Upper lobe of left lung (tissue), 6 donors: ENCODE measurements at regions not wholly inside any gene's neighbourhood (a gene's known extent, or its start where the extent isn't known, plus 50 kb on each side); places are given as distances from the start of the nearest gene placed in this dataset.
A peak's percentile ranks its signal among the peaks of the same experiment; 100 is the strongest.

Source experiments
- ATAC-seq, 2 donors: fragments of 200-7000 bp; cut with Tn5 transposase; one replicate each; pipeline ENCODE4 v1.9.1; 2022; ENCODE audit warnings: mild to moderate bottlenecking in 2 of 2, moderate library complexity in 2 of 2; ENCODE audit not compliant: low FRiP score in 2 of 2
- DNase-seq, 2 donors: peaks; one replicate each; pipeline ENCODE4 v3.0.0-alpha.2; 2019 to 2020
- H3K27ac ChIP-seq, 4 donors: fragments of 200-600 bp; sonication (generic); one replicate each; pipeline ENCODE4 v1.5.1; 2016 to 2019
- H3K27me3 ChIP-seq, 4 donors: fragments of 200-600 bp; sonication (generic); one replicate each; pipeline ENCODE4 v1.5.1; 2017 to 2019
- H3K36me3 ChIP-seq, 4 donors: fragments of 200-600 bp; sonication (generic); one replicate each; pipeline ENCODE4 v1.5.1; 2016 to 2019
- H3K4me1 ChIP-seq, 4 donors: fragments of 200-600 bp; sonication (generic); one replicate each; pipeline ENCODE4 v1.5.1; 2018 to 2019
- H3K4me3 ChIP-seq, 4 donors: fragments of 200-600 bp; sonication (generic); one replicate each; pipeline ENCODE4 v1.5.1; 2017 to 2019; ENCODE audit warnings: mild to moderate bottlenecking in 2 of 4, moderate library complexity in 1 of 4
- H3K9me3 ChIP-seq, 4 donors: fragments of 200-600 bp; sonication (generic); one replicate each; pipeline ENCODE4 v1.5.1; 2018 to 2019
- CTCF ChIP-seq, 6 experiments: fragments of 450-650 bp in 4 of 6; fragments of 200-600 bp in 2 of 6; sonication (generic) in 2 of 6; IDR thresholded peaks; one replicate each; pipeline ENCODE4 v1.5.1; 2016 to 2019; ENCODE audit warnings: antibody characterized with exemption in 6 of 6
- EP300 ChIP-seq, 4 donors: sonication (generic); formaldehyde crosslinking; IDR thresholded peaks; one replicate each; pipeline ENCODE4 v1.5.1; 2017; ENCODE audit warnings: antibody characterized with exemption in 4 of 4, control low read depth in 2 of 4
- POLR2A ChIP-seq, 4 donors: fragments of 450-650 bp; IDR thresholded peaks; one replicate each; pipeline ENCODE4 v1.5.1; 2016 to 2017; ENCODE audit warnings: antibody characterized with exemption in 4 of 4, mild to moderate bottlenecking in 2 of 4
- POLR2AphosphoS5 ChIP-seq, 2 donors: sonication (generic); formaldehyde crosslinking; IDR thresholded peaks; one replicate each; pipeline ENCODE4 v1.5.1; 2017; ENCODE audit warnings: antibody characterized with exemption in 2 of 2
- WGBS, 2 donors: methylation state at CpG; one replicate each; pipeline ENCODE4 v1.1.5; 2017 to 2018; 5-methylcytosine and 5-hydroxymethylcytosine counted together
- donor health status: DM: no; HTN: no; CAD: no; lungs with moderate emphysema.
- donor health status: DM: no; HTN: yes; CAD: no; lungs with severe emphysema.

- H3K4me1 ChIP-seq: no peaks in the 10 kb centered on the region
- ATAC-seq (no peak), DNase-seq (no peak)
- H3K9me3 ChIP-seq: no peaks in the 10 kb centered on the region
- H3K36me3 ChIP-seq: no peaks in the 10 kb centered on the region
- H3K27ac ChIP-seq: no peak overlapping the region
- no peaks in the 10 kb centered on the region for H3K27me3 ChIP-seq
- H3K4me3 ChIP-seq: no peak overlapping the region
- 81 to 85% methylated on average over 2 of the region's 2 CpGs for WGBS, 2 donors
- TF ChIP-seq POLR2AphosphoS5 (IDR thresholded peaks at IDR 0.05) (no peak), POLR2A (IDR thresholded peaks at IDR 0.05) (no peak), EP300 (IDR thresholded peaks at IDR 0.05) (no peak), CTCF (IDR thresholded peaks at IDR 0.05) (no peak)
Measured at GRCh38 chr13:73242515-73243015, 183.8 kb downstream of the KLF5 start.

GRCh38 chr13:73240193-73240592 is 181.4 kb downstream of the KLF5 start:
- no peak overlapping the region for H3K27ac ChIP-seq
- WGBS, 2 donors: 40 to 71% methylated on average over 1 of the region's 1 CpG
- ATAC-seq: no peak

GRCh38 chr13:73235385-73235784 is 176.6 kb downstream of the KLF5 start:
- no peak overlapping the region for H3K27ac ChIP-seq
- H3K27me3 ChIP-seq: no peaks in the 10 kb centered on the region
- no peak for ATAC-seq
- H3K36me3 ChIP-seq: no peaks in the 10 kb centered on the region
- TF ChIP-seq POLR2AphosphoS5 (IDR thresholded peaks at IDR 0.05) (no peak), POLR2A (IDR thresholded peaks at IDR 0.05) (no peak), EP300 (IDR thresholded peaks at IDR 0.05) (no peak), CTCF (IDR thresholded peaks at IDR 0.05) (no peak)
- H3K4me1 ChIP-seq: no peaks in the 10 kb centered on the region
- no peaks in the 10 kb centered on the region for H3K9me3 ChIP-seq
- 92 to 94% methylated on average over 13 of the region's 13 CpGs for WGBS, 2 donors
- H3K4me3 ChIP-seq: no peak overlapping the region
- DNase-seq: peak in 1 of 2 donors; percentile 60

More at GRCh38 chr13:73240193-73240592, 181.4 kb downstream of the KLF5 start:
- TF ChIP-seq POLR2A (IDR thresholded peaks at IDR 0.05) (no peak), POLR2AphosphoS5 (IDR thresholded peaks at IDR 0.05) (no peak), EP300 (IDR thresholded peaks at IDR 0.05) (no peak), CTCF (IDR thresholded peaks at IDR 0.05) (no peak)
- no peaks in the 10 kb centered on the region for H3K9me3 ChIP-seq
- H3K27me3 ChIP-seq: no peaks in the 10 kb centered on the region
- no peak for DNase-seq
- no peaks in the 10 kb centered on the region for H3K4me1 ChIP-seq
- H3K4me3 ChIP-seq: no peak overlapping the region
- H3K36me3 ChIP-seq: no peaks in the 10 kb centered on the region

- 92% methylated on average over 4 of the region's 4 CpGs for WGBS, 2 donors
- Histone ChIP-seq H3K4me1 (no peaks in the 10 kb centered on the region), H3K36me3 (no peaks in the 10 kb centered on the region), H3K4me3 (no peak overlapping the region), H3K27me3 (no peaks in the 10 kb centered on the region), H3K9me3 (no peaks in the 10 kb centered on the region), H3K27ac (no peak overlapping the region)
- DNase-seq (no peak), ATAC-seq (no peak)
- no peak for TF ChIP-seq POLR2A (IDR thresholded peaks at IDR 0.05)
- no peak for TF ChIP-seq EP300 (IDR thresholded peaks at IDR 0.05)
- TF ChIP-seq POLR2AphosphoS5 (IDR thresholded peaks at IDR 0.05): no peak
- no peak for TF ChIP-seq CTCF (IDR thresholded peaks at IDR 0.05)
Measured at GRCh38 chr13:73231471-73231870, 172.7 kb downstream of the KLF5 start.

- TF ChIP-seq POLR2A (IDR thresholded peaks at IDR 0.05) (no peak), POLR2AphosphoS5 (IDR thresholded peaks at IDR 0.05) (no peak), EP300 (IDR thresholded peaks at IDR 0.05) (no peak), CTCF (IDR thresholded peaks at IDR 0.05) (no peak)
- ATAC-seq (no peak), DNase-seq (peak in 1 of 2 donors; percentile 30)
- H3K4me3 ChIP-seq: no peak overlapping the region
- no peaks in the 10 kb centered on the region for H3K4me1 ChIP-seq
- no peaks in the 10 kb centered on the region for H3K36me3 ChIP-seq
- H3K27me3 ChIP-seq: no peaks in the 10 kb centered on the region
- no peak overlapping the region for H3K27ac ChIP-seq
- 58 to 68% methylated on average over 3 of the region's 3 CpGs for WGBS, 2 donors
- no peaks in the 10 kb centered on the region for H3K9me3 ChIP-seq
Measured at GRCh38 chr13:73230716-73231115, 171.9 kb downstream of the KLF5 start.
